GM19239 (cell line): ENCODE measurements at regions not wholly inside any gene's neighbourhood (a gene's known extent, or its start where the extent isn't known, plus 50 kb on each side); places are given as distances from the start of the nearest gene placed in this dataset.

Source experiments
- DNase-seq: peaks from one replicate; pipeline ENCODE4 v3.0.0; 2011; ENCODE audit warnings: low spot score; ENCODE audit not compliant: insufficient read length
- FAIRE-seq: peaks from 2 replicates; lab custom pipeline; 2011; peaks lifted over from hg19 to GRCh38; lab: Jason Lieb, UNC

GRCh38 chr3:30156586-30157498, 449.6 kb upstream of the TGFBR2 start:
- FAIRE-seq (no peak), DNase-seq (no peak)

GRCh38 chr3:30161375-30161774, 445.0 kb upstream of the TGFBR2 start:
- DNase-seq: no peak
- FAIRE-seq: no peak

GRCh38 chr3:30162579-30162978, 443.8 kb upstream of the TGFBR2 start:
- DNase-seq (no peak), FAIRE-seq (no peak)

- no peak for FAIRE-seq
These were observed 439.9 kb upstream of the TGFBR2 start for GRCh38 chr3:30166535-30166934.

GRCh38 chr3:30167541-30168011, 438.8 kb upstream of the TGFBR2 start:
- no peak for FAIRE-seq
- no peak for DNase-seq

More at GRCh38 chr3:30166535-30166934, 439.9 kb upstream of the TGFBR2 start:
- no peak for DNase-seq

GRCh38 chr3:30169487-30169886, 436.9 kb upstream of the TGFBR2 start:
- FAIRE-seq: no peak
- DNase-seq: no peak

GRCh38 chr3:30170681-30171438, 435.5 kb upstream of the TGFBR2 start:
- FAIRE-seq (no peak), DNase-seq (no peak)

- FAIRE-seq (no peak), DNase-seq (no peak)
These were observed 432.0 kb upstream of the TGFBR2 start for GRCh38 chr3:30174357-30174756.

GRCh38 chr3:30180310-30181177, 425.9 kb upstream of the TGFBR2 start:
- FAIRE-seq (no peak), DNase-seq (no peak)

GRCh38 chr3:30181178-30181465, 425.3 kb upstream of the TGFBR2 start:
- DNase-seq (no peak), FAIRE-seq (no peak)

- FAIRE-seq (no peak), DNase-seq (no peak)
These were observed 424.8 kb upstream of the TGFBR2 start for GRCh38 chr3:30181581-30181980.

- FAIRE-seq (no peak), DNase-seq (no peak)
These were observed 423.0 kb upstream of the TGFBR2 start for GRCh38 chr3:30183421-30183820.

GRCh38 chr3:30184091-30184810, 422.1 kb upstream of the TGFBR2 start:
- no peak for DNase-seq
- no peak for FAIRE-seq

GRCh38 chr3:30185872-30186271, 420.5 kb upstream of the TGFBR2 start:
- FAIRE-seq (no peak), DNase-seq (no peak)

GRCh38 chr3:30186741-30187219, 419.6 kb upstream of the TGFBR2 start:
- FAIRE-seq: no peak
- DNase-seq: no peak

GRCh38 chr3:30187366-30187765, 419.0 kb upstream of the TGFBR2 start:
- DNase-seq (no peak), FAIRE-seq (no peak)

- no peak for FAIRE-seq
These were observed 417.7 kb upstream of the TGFBR2 start for GRCh38 chr3:30188713-30189112.

GRCh38 chr3:30189900-30190299, 416.5 kb upstream of the TGFBR2 start:
- no peak for FAIRE-seq
- DNase-seq: no peak

More at GRCh38 chr3:30188713-30189112, 417.7 kb upstream of the TGFBR2 start:
- DNase-seq: no peak

- DNase-seq: no peak
- no peak for FAIRE-seq
These were observed 412.8 kb upstream of the TGFBR2 start for GRCh38 chr3:30193625-30194044.

- FAIRE-seq: no peak
- no peak for DNase-seq
These were observed 411.0 kb upstream of the TGFBR2 start for GRCh38 chr3:30195352-30195751.
